Muscle layer of duodenum (tissue), 2 donors: ENCODE measurements at regions not wholly inside any gene's neighbourhood (a gene's known extent, or its start where the extent isn't known, plus 50 kb on each side); places are given as distances from the start of the nearest gene placed in this dataset.

Source experiments
- H3K27ac ChIP-seq: one replicate; pipeline ENCODE4 v1.7.0; 2013; ENCODE audit warnings: mild to moderate bottlenecking, low read length
- H3K27me3 ChIP-seq: one replicate; pipeline ENCODE4 v1.7.0; 2013; ENCODE audit warnings: low read depth, mild to moderate bottlenecking, control low read depth, low read length
- H3K36me3 ChIP-seq, 2 donors: one replicate each; pipeline ENCODE4 v1.7.0; 2013; ENCODE audit warnings: low read length in 2 of 2, control low read depth in 1 of 2, mild to moderate bottlenecking in 1 of 2; ENCODE audit not compliant: insufficient read depth in 2 of 2, control insufficient read depth in 1 of 2
- H3K4me1 ChIP-seq, 2 donors: one replicate each; pipeline ENCODE4 v1.7.0; 2013; ENCODE audit warnings: low read length in 2 of 2, mild to moderate bottlenecking in 2 of 2, control low read depth in 1 of 2, moderate library complexity in 1 of 2; ENCODE audit not compliant: insufficient read depth in 2 of 2, control insufficient read depth in 1 of 2
- H3K4me3 ChIP-seq, 2 donors: one replicate each; pipeline ENCODE4 v1.7.0; 2013; ENCODE audit warnings: low read length in 2 of 2, low read depth in 1 of 2, mild to moderate bottlenecking in 1 of 2
- H3K9me3 ChIP-seq, 2 donors: one replicate each; pipeline ENCODE4 v1.7.0; 2013; ENCODE audit warnings: low read length in 2 of 2, control low read depth in 1 of 2, mild to moderate bottlenecking in 1 of 2; ENCODE audit not compliant: control insufficient read depth in 1 of 2
- donor health status: healthy.

GRCh38 chr11:115784796-115785521 lies 280.7 kb upstream of the CADM1 start:
- no peaks in the 10 kb centered on the region for H3K27me3 ChIP-seq
- no peak overlapping the region for H3K27ac ChIP-seq
- peaks cover 0 to 10% of the 10 kb centered on the region in 2 donors for H3K9me3 ChIP-seq
- no peak overlapping the region for H3K4me3 ChIP-seq
- H3K36me3 ChIP-seq, result no peaks in the 10 kb centered on the region
- no peaks in the 10 kb centered on the region for H3K4me1 ChIP-seq

GRCh38 chr11:115780646-115781362 lies 276.6 kb upstream of the CADM1 start:
- Histone ChIP-seq H3K4me1 (no peaks in the 10 kb centered on the region), H3K27ac (no peak overlapping the region), H3K9me3 (peaks cover 0 to 7% of the 10 kb centered on the region in 2 donors)

GRCh38 chr11:115778928-115779650 lies 274.9 kb upstream of the CADM1 start:
- Histone ChIP-seq H3K4me1 (no peaks in the 10 kb centered on the region), H3K36me3 (no peaks in the 10 kb centered on the region), H3K27me3 (no peaks in the 10 kb centered on the region), H3K27ac (no peak overlapping the region), H3K9me3 (peaks cover 0 to 7% of the 10 kb centered on the region in 2 donors), H3K4me3 (no peak overlapping the region)

More at GRCh38 chr11:115780646-115781362, 276.6 kb upstream of the CADM1 start:
- Histone ChIP-seq H3K36me3 (no peaks in the 10 kb centered on the region), H3K4me3 (no peak overlapping the region), H3K27me3 (no peaks in the 10 kb centered on the region)

- H3K27ac ChIP-seq, result no peak overlapping the region
- H3K36me3 ChIP-seq, result no peaks in the 10 kb centered on the region
- H3K4me3 ChIP-seq, result no peak overlapping the region
These were observed 272.7 kb upstream of the CADM1 start for GRCh38 chr11:115776916-115777315.

GRCh38 chr11:115775846-115776245 lies 271.6 kb upstream of the CADM1 start:
- H3K4me1 ChIP-seq, result no peaks in the 10 kb centered on the region
- no peaks in the 10 kb centered on the region for H3K36me3 ChIP-seq
- no peaks in the 10 kb centered on the region for H3K27me3 ChIP-seq
- H3K27ac ChIP-seq, result no peak overlapping the region
- H3K4me3 ChIP-seq, result no peak overlapping the region
- H3K9me3 ChIP-seq, result no peaks in the 10 kb centered on the region

More at GRCh38 chr11:115776916-115777315, 272.7 kb upstream of the CADM1 start:
- Histone ChIP-seq H3K27me3 (no peaks in the 10 kb centered on the region), H3K4me1 (no peaks in the 10 kb centered on the region), H3K9me3 (peaks cover 0 to 1% of the 10 kb centered on the region in 2 donors)

- H3K27ac ChIP-seq, result no peak overlapping the region
- no peaks in the 10 kb centered on the region for H3K36me3 ChIP-seq
- H3K4me1 ChIP-seq, result no peaks in the 10 kb centered on the region
- no peak overlapping the region for H3K4me3 ChIP-seq
- H3K27me3 ChIP-seq, result no peaks in the 10 kb centered on the region
- H3K9me3 ChIP-seq, result no peaks in the 10 kb centered on the region
These were observed 270.5 kb upstream of the CADM1 start for GRCh38 chr11:115774756-115775155.

- Histone ChIP-seq H3K27me3 (no peaks in the 10 kb centered on the region), H3K36me3 (no peaks in the 10 kb centered on the region), H3K4me1 (peaks cover 0 to 3% of the 10 kb centered on the region in 2 donors), H3K27ac (no peak overlapping the region), H3K4me3 (no peak overlapping the region), H3K9me3 (no peaks in the 10 kb centered on the region)
These were observed 265.7 kb upstream of the CADM1 start for GRCh38 chr11:115769891-115770290.

GRCh38 chr11:115767883-115768282 lies 263.7 kb upstream of the CADM1 start:
- Histone ChIP-seq H3K4me1 (peaks cover 0 to 3% of the 10 kb centered on the region in 2 donors), H3K27me3 (no peaks in the 10 kb centered on the region), H3K36me3 (no peaks in the 10 kb centered on the region), H3K4me3 (no peak overlapping the region), H3K27ac (no peak overlapping the region), H3K9me3 (no peaks in the 10 kb centered on the region)

GRCh38 chr11:115767047-115767802 lies 263.0 kb upstream of the CADM1 start:
- no peaks in the 10 kb centered on the region for H3K36me3 ChIP-seq
- H3K4me1 ChIP-seq, result peaks cover 0 to 3% of the 10 kb centered on the region in 2 donors
- no peaks in the 10 kb centered on the region for H3K27me3 ChIP-seq
- no peak overlapping the region for H3K27ac ChIP-seq
- no peak overlapping the region for H3K4me3 ChIP-seq
- H3K9me3 ChIP-seq, result no peaks in the 10 kb centered on the region

- no peak overlapping the region for H3K4me3 ChIP-seq
- no peak overlapping the region for H3K27ac ChIP-seq
- peaks cover 0 to 3% of the 10 kb centered on the region in 2 donors for H3K4me1 ChIP-seq
- no peaks in the 10 kb centered on the region for H3K36me3 ChIP-seq
- no peaks in the 10 kb centered on the region for H3K27me3 ChIP-seq
- H3K9me3 ChIP-seq, result no peaks in the 10 kb centered on the region
These were observed 262.3 kb upstream of the CADM1 start for GRCh38 chr11:115766561-115766960.
